ENCODE measurements at regions not wholly inside any gene's neighbourhood (a gene's known extent, or its start where the extent isn't known, plus 50 kb on each side); places are given as distances from the start of the nearest gene placed in this dataset.

GRCh38 chr12:16669756-16670155 is 63.8 kb upstream of the LMO3 start:
- no peaks in the 10 kb centered on the region for H3K9me3 ChIP-seq
- DNase-seq, result no peak
- WGBS (ENCODE audit: insufficient coverage, low coverage, low lambda C conversion rate, missing lambda C conversion rate), result 40% methylated on average over 1 of the region's 1 CpG
- intact Hi-C loops (cut with DNase I), result no loop called here
- H3K4me3 ChIP-seq, result no peak overlapping the region
- H3K4me1 ChIP-seq, result no peaks in the 10 kb centered on the region
- no peak overlapping the region for H3K27ac ChIP-seq
- H3K27me3 ChIP-seq, result no peaks in the 10 kb centered on the region
- no peaks in the 10 kb centered on the region for H3K36me3 ChIP-seq
- TF ChIP-seq CTCF (IDR thresholded peaks at IDR 0.05) (no peak), POLR2A (IDR thresholded peaks at IDR 0.05) (no peak)
- no peak for ATAC-seq

GRCh38 chr12:16668198-16668597 is 62.2 kb upstream of the LMO3 start:
- H3K4me1 ChIP-seq, result no peaks in the 10 kb centered on the region
- no peak overlapping the region for H3K4me3 ChIP-seq
- TF ChIP-seq CTCF (IDR thresholded peaks at IDR 0.05) (no peak), POLR2A (IDR thresholded peaks at IDR 0.05) (no peak)
- ATAC-seq (no peak), DNase-seq (no peak)
- no peak overlapping the region for H3K27ac ChIP-seq
- WGBS (ENCODE audit: insufficient coverage, low coverage, low lambda C conversion rate, missing lambda C conversion rate), result 56% methylated on average over 2 of the region's 2 CpGs
- no peaks in the 10 kb centered on the region for H3K9me3 ChIP-seq
- intact Hi-C loops (cut with DNase I), result no loop called here
- H3K27me3 ChIP-seq, result no peaks in the 10 kb centered on the region
- H3K36me3 ChIP-seq, result no peaks in the 10 kb centered on the region

GRCh38 chr12:16658699-16659098 is 52.7 kb upstream of the LMO3 start:
- WGBS (ENCODE audit: insufficient coverage, low coverage, low lambda C conversion rate, missing lambda C conversion rate), result 38% methylated on average over 1 of the region's 1 CpG
- TF ChIP-seq CTCF (IDR thresholded peaks at IDR 0.05) (no peak), POLR2A (IDR thresholded peaks at IDR 0.05) (no peak)
- no peak for DNase-seq
- Histone ChIP-seq H3K27me3 (no peaks in the 10 kb centered on the region), H3K4me1 (no peaks in the 10 kb centered on the region), H3K36me3 (no peaks in the 10 kb centered on the region), H3K9me3 (no peaks in the 10 kb centered on the region), H3K27ac (no peak overlapping the region), H3K4me3 (no peak overlapping the region)
- no peak for ATAC-seq
- intact Hi-C loops (cut with DNase I), result no loop called here

Small RNA genes in the stretch of these regions (microRNA-seq; reads per million reads assigned to microRNA genes)
- gene MIR3974, result 0 reads per million in 2 donors

Small RNA genes in the stretch of these regions (small RNA-seq; reads per million reads assigned to genes)
- gene RNU6-837P, result 0 reads per million in 2 experiments

Measured in right lobe of liver (tissue), 6 donors.